ENCODE measurements at regions not wholly inside any gene's neighbourhood (a gene's known extent, or its start where the extent isn't known, plus 50 kb on each side); places are given as distances from the start of the nearest gene placed in this dataset.
"Not testable (repeated sequence)": the region's sequence is repeated elsewhere in the genome, so short reads cannot be mapped to it uniquely, and the experiment has no call there.

DNA sequence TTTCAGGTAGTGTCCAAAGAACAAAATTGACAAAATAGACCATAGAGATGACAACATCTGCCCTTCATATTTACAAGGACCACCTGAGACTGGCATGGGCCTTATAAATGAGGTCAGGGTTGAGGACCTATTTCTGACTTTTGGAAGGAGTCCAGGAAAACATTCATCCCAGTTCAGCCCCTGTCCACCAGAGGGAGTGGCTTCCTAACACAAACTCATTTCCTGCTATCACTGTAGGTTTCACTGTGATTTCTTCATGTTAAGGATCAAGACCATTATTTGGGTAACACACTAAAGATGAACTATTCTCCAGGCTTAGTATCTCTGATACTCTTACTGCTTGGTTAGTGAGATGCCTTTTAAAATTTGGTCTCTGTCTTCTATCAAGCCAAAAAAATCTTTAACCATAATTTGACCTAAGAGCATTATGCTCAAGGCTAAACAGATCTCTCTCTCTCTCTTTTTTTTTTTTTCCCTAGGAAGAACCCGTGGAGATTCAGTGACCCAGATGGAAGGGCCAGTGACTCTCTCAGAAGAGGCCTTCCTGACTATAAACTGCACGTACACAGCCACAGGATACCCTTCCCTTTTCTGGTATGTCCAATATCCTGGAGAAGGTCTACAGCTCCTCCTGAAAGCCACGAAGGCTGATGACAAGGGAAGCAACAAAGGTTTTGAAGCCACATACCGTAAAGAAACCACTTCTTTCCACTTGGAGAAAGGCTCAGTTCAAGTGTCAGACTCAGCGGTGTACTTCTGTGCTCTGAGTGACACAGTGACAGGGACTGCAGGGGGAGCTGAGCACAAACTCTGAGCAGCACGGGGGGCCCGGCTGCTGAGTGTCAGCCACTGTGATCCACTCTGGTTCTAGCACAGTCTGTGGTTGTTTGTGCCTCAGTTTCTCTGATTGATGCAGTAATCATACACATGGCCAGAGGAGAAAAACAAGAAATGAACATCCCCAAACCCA, 267.6 kb upstream of the OR4E1 start:
- no peak for DNase-seq (ENCODE audit: extremely low read depth in 1 of 2, low read depth in 1 of 2)

DNA sequence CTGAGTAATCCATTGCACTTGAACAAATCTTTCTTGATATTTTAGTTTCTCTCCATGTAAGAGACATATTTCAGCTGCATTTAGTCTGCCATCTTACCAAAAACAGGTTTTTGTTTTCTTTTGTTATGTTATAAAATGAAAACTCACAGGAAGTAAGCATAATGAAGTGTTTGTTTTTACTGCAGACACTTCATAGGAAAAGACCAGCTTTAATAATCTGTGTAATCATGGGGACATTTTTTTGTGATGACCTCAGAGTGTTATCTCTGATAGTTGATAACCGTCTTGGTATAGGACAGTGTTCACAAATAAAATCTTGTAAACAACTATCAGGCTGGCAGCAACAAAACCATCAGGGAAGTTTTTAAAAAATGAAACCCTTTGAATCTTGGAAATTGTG, 266.2 kb upstream of the OR4E1 start:
- no peak for DNase-seq (ENCODE audit: extremely low read depth in 1 of 2, low read depth in 1 of 2)

DNA sequence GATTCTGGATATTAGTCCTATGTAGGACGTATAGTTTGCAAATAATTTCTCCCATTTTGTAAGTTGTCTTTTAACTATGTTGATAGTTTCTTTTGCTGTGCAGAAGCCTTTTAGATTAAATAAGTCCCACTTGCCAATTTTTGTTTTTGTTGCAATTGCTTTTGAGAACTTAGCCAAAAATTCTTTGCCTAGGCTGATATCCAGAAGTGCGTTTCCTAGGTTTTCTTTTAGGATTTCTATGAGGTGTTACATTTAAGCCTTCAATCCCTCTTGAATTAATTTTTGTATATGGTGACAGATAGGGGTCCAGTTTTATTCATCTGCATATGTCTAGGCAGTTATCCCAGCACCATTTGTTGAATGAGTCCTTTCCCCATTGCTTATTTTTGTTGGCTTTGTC, 264.4 kb upstream of the OR4E1 start:
- DNase-seq (ENCODE audit: extremely low read depth in 1 of 2, low read depth in 1 of 2): no peak

DNA sequence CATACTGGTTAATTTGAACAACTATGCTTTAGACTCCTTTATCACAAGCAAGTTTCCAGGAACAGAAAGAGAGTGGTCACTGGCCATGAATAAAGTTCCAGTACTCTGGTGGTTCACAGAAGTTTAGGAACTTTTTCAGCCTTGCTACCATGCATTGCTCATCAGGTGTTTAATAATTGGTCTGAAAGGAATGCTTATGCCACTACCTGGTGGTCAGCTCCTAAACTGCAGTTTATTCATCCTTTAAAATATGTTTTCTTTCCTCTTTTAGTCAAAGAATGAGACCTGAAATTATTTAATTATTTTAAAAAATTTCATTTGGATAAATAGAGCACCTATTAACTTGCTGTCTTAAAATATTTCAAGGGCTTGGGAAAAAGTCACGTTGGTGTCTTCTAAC, 260.1 kb upstream of the OR4E1 start:
- no peak for DNase-seq (ENCODE audit: extremely low read depth in 1 of 2, low read depth in 1 of 2)

DNA sequence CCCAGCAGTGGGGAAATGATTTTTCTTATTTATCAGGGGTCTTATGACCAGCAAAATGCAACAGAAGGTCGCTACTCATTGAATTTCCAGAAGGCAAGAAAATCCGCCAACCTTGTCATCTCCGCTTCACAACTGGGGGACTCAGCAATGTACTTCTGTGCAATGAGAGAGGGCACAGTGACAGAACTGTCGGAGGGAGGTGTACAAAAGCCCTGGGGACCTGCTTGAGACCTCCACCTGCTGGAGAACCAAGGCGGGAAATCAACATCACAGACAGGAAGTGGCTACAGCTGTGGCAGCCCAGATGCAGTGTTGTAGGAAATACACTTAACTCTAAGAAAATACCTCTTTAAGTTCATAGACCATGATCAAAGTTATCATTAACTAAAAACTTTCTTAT, 250.9 kb upstream of the OR4E1 start:
- DNase-seq (ENCODE audit: extremely low read depth in 1 of 2, low read depth in 1 of 2): peak in 1 of 2 donors; percentile 19

DNA sequence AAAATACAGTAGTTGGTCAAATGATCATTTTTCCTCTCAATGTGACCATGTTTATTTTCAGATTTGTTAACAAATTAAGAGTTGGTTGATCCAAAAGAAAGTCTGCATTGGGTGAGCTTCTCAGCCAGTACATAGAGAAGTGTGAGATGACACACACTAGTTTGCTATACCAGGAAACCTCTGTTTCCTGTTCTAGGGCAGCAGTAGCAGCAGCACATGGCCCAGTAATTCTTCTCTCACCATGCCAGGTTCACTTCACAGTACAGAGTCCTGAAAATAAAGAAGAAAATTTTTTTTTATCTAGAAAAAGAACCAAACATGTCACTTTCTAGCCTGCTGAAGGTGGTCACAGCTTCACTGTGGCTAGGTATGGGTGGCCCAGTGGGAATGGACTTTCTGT, 250.2 kb upstream of the OR4E1 start:
- DNase-seq (ENCODE audit: extremely low read depth in 1 of 2, low read depth in 1 of 2): no peak

DNA sequence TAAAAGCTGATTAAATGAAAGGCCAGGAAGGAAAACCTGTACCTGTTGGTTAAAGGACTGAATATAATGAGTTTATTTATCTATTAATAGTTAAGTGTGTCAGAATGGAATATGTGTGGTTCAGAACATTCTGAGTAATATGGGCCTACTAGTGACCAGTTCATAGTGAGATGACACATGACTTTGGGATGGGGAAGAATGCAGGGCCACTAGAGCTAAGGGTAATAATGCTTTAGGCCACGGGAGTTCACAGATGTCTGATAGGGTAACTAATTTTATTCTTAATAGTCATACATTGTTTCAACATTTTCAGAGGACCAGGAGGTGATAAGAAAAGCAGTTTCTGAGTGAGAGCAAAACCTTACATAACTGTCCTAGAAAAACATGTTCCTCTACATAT, 247.8 kb upstream of the OR4E1 start:
- DNase-seq (ENCODE audit: extremely low read depth in 1 of 2, low read depth in 1 of 2): no peak

DNA sequence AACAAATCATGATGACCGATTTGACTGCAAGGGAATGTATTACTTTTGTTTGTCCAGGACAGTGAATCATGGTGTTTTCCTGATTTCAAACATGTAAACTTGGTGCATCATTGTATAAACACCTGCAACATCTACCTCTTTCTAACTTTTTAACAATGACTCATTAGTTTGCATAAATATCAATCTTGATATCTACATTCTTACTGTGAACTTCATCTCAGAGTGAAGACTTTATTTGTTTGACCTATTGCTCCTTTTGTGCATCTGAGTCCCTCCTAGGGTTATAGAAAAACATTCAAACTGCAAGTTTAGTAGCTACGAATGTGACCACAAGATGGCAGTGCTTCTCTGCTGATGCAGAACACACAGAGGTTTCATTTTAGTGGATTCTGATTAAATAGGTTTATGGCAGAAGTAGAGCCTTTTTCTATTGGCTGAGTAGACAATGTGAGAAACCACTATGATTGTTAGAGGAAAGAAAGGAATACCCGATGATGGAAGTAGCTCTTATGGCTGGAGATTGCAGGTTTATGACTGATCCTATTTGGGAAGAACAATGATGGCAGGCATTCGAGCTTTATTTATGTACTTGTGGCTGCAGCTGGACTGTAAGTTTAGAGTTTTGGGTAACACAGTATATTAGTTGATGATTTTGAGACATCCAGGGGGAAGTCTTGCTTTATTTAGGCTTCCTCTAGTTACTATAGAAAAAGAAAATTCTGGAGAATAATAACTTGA, 244.2 kb upstream of the OR4E1 start:
- DNase-seq (ENCODE audit: extremely low read depth in 1 of 2, low read depth in 1 of 2): no peak

DNA sequence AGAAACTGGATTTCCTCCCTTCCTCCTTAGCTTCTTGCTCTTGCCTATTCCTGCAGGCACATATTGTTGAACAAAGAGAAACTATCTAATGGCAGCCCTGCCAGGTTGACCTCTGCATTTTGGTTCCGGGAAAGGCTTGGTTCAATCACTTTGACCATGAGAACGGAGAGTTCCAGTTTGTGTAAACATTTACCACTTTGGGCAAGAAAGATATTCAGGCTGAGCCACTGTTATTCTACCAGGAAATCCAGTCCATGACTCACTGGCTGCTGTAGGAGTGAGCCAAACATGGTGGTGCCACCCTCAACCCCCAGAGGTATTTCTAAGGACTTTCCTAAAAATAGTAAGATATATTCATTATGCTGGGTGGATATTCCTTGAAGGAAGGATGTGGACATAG, 242.2 kb upstream of the OR4E1 start:
- no peak for DNase-seq (ENCODE audit: extremely low read depth in 1 of 2, low read depth in 1 of 2)

DNA sequence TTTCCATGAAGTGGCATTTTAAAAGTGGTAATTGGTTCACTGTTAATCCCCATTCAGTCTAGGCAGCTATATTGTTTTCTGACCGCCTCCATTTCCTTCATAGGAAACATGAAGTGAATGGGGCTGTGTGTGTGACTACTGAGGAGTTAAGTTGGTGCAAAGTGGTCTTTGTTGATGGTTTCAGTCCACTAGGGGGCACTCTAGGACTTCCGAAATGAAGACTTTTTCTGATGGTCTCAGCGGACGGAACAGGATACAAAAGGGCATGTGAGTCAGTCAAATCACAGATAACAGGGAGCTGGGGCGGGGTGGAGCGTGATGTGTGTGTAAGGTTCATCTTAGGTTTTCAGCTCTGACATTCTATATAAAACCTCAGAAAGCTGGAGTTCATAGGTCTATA, 240.1 kb upstream of the OR4E1 start:
- DNase-seq (ENCODE audit: extremely low read depth in 1 of 2, low read depth in 1 of 2): peak; percentile 42 to 49

DNA sequence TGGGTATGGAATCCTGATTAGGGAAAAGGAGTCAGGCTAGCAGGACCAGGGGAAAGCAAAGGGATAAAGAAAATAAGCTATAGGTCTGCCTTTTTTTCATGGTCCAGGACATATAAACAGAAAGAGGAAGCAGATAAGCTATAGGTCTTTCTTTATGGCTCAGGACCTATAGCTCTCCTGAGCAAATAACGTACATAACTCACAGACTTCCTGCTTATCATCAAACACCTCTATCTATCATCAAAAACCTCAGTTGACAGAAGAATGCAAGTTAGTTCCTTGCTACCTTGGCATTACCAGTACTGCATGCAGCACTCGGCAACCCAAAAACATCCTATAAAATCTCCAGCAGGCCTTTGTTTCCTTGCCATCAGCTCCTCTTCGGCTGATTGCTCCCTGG, 238.7 kb upstream of the OR4E1 start:
- DNase-seq (ENCODE audit: extremely low read depth in 1 of 2, low read depth in 1 of 2): no peak

DNA sequence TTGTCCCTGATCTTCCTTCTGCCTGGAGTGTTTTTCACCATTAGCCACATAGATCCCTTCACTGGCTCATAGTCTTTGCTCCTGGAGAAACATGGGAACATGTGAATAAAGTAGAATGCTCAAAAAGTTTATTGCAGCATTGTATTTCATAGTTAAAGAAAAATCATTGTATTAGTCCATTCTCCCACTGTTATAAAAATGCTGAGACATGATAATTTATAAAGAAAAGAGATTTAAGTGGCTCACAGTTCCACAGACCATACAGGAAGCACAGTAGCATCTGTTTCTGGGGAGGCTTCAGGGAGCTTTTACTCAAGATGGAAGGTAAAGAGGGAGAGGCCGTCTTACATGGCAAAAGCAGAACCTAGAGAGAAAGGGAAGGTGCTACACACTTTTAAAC, 238.3 kb upstream of the OR4E1 start:
- DNase-seq (ENCODE audit: extremely low read depth in 1 of 2, low read depth in 1 of 2): no peak

DNA sequence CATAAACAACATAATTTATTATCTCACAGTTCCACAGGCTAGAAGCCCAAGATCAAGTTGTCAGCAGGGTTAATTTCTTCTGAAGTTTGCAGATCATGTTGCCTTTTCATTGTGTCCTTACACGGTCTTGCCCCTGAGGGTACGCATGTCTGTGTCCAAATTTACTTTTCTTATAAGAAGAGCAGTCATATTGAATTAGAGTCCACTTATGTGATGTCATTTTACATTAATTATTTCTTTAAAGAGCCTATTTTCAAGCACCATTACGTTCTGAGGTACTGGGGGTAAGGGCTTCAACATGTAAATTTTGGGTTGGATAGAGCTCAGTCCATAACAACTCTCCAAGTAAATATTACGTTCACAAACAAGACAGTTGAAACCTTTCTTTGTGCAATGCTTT, 236.6 kb upstream of the OR4E1 start:
- no peak for DNase-seq (ENCODE audit: extremely low read depth in 1 of 2, low read depth in 1 of 2)

DNA sequence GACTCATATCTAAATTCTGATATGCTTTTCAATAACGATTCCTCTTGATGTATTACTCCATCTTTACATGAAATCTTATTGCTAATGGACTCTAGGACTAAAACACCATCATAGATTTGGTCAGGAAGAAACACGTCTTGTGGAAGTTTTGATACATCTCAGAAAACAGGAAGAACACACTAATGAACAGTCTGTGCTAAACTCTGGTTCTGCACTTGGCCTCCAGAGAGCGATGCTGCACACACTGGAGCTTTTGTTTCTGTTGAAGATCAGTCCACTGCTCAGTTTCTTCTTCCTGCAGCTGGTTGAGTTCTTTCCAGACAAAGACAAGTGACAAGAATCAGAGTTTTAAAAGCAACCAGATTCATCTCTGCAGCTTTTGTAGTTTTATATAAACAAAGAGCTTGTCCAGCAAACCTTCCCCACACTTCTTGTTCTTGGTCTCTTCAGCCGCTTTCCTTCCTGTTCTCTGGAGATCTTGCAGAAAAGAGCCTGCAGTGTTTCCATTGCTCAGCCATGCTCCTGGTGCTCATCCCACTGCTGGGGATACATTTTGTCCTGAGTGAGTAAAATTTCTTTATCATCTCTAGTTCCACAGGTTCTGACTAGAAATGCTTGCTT, 229.1 kb upstream of the OR4E1 start:
- no peak for DNase-seq (ENCODE audit: extremely low read depth in 1 of 2, low read depth in 1 of 2)

DNA sequence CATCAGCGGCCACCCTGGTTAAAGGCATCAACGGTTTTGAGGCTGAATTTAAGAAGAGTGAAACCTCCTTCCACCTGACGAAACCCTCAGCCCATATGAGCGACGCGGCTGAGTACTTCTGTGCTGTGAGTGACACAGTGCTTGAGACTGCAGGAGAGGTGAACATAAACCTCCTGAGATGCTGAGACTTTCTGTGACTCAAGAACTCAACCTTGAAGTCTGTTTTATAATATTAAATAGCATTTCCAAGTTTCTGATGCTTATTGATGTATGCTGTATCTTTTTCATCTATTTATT, 221.2 kb upstream of the OR4E1 start:
- DNase-seq (ENCODE audit: extremely low read depth in 1 of 2, low read depth in 1 of 2): not testable (repeated sequence)

DNA sequence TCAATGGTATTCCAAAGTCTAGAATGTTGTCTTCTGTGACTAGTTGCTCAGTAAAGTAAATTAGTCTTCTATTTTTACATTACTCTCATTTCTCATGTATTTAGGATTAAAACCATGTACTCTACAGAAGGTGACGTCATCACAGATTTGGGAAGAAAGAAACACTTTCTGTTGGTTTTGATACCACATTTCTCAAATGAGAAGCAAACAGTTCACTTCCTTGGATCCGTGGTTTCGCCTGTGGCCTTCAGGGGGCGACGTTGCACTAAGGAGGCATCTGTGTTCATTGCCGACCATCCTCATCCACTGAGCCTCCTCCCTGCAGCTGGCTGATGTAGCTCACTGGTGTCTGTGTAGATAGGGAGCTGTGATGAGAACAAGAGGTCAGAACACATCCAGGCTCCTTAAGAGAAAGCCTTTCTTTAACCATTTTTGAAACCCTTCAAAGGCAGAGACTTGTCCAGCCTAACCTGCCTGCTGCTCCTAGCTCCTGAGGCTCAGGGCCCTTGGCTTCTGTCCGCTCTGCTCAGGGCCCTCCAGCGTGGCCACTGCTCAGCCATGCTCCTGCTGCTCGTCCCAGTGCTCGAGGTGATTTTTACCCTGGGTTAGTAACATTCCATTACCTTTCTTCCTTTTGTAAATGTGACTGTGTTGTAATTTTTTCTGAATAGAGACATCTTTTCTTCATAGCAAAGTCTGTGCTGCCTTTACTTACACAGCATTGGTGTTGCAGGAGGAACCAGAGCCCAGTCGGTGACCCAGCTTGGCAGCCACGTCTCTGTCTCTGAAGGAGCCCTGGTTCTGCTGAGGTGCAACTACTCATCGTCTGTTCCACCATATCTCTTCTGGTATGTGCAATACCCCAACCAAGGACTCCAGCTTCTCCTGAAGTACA, 220.6 kb upstream of the OR4E1 start:
- DNase-seq (ENCODE audit: extremely low read depth in 1 of 2, low read depth in 1 of 2): peak in 1 of 2 donors; percentile 28

DNA sequence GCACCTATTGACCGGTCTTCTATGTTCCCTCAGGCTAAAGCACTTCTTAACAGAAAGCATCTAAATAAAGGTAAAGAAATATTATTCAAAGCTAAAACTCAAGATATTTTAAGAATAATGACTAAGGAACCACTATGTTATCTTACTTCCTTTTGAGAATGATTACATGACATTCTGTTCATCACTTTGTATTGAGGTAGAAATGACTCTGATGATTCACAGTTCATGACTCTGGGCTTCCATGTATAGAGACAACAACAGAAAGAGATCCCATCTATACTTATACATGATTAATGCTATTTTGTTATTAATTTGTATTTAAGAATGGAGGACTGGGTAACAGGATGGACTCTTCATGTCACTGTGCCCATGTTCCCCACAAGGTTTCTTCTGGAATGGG, 218.3 kb upstream of the OR4E1 start:
- DNase-seq (ENCODE audit: extremely low read depth in 1 of 2, low read depth in 1 of 2): no peak

DNA sequence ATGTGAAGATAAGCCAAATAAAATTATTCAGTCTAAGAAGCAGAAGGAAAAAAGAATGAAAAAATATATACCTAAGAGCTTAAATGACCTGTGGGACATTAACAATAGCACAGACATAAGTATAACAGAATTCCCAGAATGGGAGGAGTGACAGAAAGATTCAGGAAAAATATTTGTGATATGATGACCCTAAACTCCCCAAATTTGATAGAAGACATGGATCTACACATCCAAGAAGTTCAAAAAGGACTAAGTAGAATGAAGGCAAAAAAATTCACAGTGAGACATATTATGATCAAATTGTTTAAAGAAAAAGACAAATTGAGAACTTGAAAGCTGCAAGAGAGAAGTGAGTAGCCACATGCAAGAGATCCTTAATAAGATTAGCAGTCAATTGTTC, 211.4 kb upstream of the OR4E1 start:
- no peak for DNase-seq (ENCODE audit: extremely low read depth in 1 of 2, low read depth in 1 of 2)

DNA sequence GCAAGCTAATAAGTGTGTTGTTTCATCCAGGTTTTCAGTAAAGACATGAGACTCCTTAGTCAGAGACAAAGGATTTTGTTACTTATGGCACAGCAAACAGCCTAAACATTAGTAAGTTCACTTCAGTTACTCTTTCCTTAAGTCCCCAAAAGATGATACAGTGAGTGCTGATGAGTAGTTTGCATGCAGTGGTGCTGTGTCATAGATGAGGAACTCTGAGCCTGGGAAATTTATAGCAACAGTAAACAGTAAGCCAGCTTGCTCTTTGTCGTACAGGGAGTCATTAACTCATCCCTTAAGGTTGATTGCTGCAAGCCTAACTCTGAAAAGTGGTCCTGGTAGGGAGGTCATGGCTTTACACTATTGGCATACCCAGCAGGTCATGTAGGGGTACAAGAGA, 208.6 kb upstream of the OR4E1 start:
- DNase-seq (ENCODE audit: extremely low read depth in 1 of 2, low read depth in 1 of 2): no peak

DNA sequence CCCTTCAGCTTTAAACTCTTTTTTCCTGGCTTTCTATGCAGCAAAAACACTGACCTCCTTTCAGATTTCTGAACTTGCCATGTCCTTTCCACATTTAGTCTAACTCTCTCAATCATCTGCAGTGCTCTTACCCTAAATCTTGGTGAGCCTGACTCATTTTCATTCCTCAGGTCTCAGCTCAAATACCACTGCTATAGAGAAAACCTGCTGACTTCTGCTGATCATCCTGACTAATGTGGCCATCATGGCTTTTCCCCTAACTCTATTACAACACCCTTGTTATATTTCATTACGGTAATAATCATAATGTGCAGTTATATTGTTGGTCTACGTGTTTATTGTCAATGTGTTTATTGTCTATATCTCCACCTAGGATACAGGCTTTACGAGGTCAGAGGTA, 207.3 kb upstream of the OR4E1 start:
- DNase-seq (ENCODE audit: extremely low read depth in 1 of 2, low read depth in 1 of 2): no peak

DNA sequence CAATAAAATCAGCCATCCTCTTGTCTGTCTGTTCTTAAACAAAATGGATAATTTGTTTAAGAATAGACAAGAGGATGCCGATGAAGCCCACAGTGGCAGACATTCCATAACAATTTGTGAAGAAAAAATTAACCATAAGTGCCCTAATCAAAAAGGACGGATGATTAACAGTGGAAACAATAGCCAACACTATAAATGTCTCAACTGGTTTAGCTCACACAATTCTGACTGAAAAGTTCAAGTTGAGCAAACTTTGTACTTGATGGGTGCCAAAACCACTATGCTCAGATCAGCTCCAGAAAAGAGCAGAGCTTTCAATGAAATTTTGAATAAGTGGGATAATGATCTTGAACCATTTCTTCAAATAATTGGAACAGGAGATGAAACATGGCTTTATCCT, 202.2 kb upstream of the OR4E1 start:
- no peak for DNase-seq (ENCODE audit: extremely low read depth in 1 of 2, low read depth in 1 of 2)
